ENCODE measurements at regions not wholly inside any gene's neighbourhood (a gene's known extent, or its start where the extent isn't known, plus 50 kb on each side); places are given as distances from the start of the nearest gene placed in this dataset.

DNA sequence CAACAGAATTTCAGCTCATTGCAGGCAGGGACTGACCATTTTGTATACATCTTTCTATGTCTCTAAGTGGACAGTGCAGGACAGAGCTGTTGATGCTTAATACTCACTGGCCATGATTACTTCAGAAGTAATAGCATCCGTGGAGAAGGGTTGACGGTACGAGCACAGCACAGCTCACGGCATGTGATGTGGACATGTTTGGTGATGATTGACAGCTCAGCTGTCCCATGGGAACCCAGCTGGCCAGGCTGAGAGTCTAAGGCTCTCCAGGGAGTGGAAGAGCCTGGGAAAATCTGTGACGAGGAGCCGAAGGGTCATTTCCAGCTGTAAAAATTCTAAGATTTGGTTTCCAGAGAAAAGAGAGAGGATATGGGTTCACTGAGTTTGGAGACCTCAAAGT, 198.2 kb downstream of the SNX19 start:
- intact Hi-C loops (cut with DNase I; ENCODE audit: low total_unique reads), result no loop called here
- Histone ChIP-seq H3K4me1 (no peaks in the 10 kb centered on the region), H3K27ac (no peak overlapping the region), H3K36me3 (ENCODE audit: low read depth, missing control alignments) (no peaks in the 10 kb centered on the region), H3K9me3 (no peaks in the 10 kb centered on the region), H3K27me3 (no peaks in the 10 kb centered on the region), H3K4me3 (no peak overlapping the region)
- WGBS, 2 donors, result 84 to 93% methylated on average over 6 of the region's 6 CpGs
- TF ChIP-seq POLR2A (IDR thresholded peaks at IDR 0.05), result no peak
- TF ChIP-seq, protein P1, sequence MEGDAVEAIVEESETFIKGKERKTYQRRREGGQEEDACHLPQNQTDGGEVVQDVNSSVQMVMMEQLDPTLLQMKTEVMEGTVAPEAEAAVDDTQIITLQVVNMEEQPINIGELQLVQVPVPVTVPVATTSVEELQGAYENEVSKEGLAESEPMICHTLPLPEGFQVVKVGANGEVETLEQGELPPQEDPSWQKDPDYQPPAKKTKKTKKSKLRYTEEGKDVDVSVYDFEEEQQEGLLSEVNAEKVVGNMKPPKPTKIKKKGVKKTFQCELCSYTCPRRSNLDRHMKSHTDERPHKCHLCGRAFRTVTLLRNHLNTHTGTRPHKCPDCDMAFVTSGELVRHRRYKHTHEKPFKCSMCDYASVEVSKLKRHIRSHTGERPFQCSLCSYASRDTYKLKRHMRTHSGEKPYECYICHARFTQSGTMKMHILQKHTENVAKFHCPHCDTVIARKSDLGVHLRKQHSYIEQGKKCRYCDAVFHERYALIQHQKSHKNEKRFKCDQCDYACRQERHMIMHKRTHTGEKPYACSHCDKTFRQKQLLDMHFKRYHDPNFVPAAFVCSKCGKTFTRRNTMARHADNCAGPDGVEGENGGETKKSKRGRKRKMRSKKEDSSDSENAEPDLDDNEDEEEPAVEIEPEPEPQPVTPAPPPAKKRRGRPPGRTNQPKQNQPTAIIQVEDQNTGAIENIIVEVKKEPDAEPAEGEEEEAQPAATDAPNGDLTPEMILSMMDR (IDR thresholded peaks at IDR 0.05), result no peak
- DNase-seq, result no peak

DNA sequence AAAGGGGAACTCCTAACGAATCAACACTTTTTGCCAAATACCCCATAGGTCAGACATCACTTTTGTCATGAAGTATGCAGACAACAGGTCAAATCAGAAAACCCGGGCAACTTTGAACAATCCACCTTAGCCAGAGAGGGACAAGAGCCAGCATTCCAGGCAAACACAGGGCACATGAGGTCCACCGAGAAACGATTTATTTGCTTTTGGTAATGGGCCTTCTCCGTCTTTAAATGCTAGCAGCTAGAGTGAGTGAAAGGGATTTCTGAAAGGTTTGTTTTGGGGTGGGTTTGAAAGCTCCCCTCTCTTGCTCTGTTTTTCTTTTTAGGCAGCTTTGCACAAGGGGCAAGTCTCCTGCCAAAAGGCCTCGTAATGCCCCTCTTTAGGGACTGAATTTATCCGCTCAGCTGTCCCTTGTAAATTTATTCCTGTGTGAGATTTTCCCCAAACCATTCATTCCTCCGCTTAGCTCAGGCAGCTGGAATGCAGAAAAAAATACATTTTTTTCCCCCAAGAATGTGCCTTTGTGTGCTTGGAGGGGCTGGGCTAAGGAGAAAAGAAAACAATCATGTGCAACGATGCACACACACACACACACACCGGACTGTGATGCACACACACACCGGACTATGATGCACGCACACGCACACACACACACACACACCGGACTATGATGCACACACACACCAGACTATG, 196.9 kb downstream of the SNX19 start:
- Histone ChIP-seq H3K36me3 (ENCODE audit: low read depth, missing control alignments) (no peaks in the 10 kb centered on the region), H3K9me3 (no peaks in the 10 kb centered on the region), H3K4me1 (no peaks in the 10 kb centered on the region), H3K4me3 (no peak overlapping the region), H3K27me3 (no peaks in the 10 kb centered on the region), H3K27ac (no peak overlapping the region)
- DNase-seq, result no peak
- TF ChIP-seq, protein P1 (IDR thresholded peaks at IDR 0.05), result no peak
- TF ChIP-seq POLR2A (IDR thresholded peaks at IDR 0.05), result no peak
- 56 to 58% methylated on average over 14 of the region's 14 CpGs for WGBS, 2 donors
- intact Hi-C loops (cut with DNase I; ENCODE audit: low total_unique reads), result no loop called here

DNA sequence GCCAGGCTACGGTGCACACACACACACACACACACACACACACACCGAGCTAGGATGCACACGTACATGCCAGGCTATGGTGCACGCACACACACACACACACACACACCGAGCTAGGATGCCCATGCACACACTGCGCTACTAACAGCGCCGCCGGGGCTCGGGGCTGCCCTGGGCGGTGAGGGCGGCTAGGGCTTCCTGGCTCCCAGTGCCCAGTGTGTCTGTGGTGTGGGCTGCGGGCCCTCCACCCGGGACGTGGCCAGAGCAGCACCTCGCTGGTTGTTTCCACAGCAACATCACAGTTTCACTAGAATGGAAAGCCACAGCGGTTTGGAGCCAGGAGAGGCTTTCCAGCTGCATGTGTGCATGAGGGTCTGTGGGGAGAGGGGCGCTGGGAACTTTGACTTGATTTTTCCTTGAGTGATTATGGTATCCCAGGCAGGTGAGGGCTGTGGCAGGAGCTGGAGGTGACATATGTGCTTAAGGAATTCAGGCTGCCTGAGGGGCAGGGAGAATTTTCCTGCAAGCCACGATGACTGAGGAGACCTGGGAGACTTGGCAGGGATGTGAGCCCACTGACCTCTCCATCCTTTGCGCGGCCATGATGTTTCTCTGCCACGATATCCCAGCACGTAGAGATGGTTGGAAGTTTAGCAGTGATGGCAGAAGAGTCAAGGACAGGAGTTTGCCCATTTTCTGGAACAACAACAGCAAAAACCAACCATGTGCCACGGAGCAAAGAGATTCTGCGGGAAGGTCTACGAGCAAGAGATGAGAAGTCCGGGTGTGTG, 195.9 kb downstream of the SNX19 start:
- no peak for TF ChIP-seq POLR2A (IDR thresholded peaks at IDR 0.05)
- TF ChIP-seq, protein P1 (IDR thresholded peaks at IDR 0.05), result no peak
- H3K4me3 ChIP-seq, result no peak overlapping the region
- WGBS, 2 donors, result 53 to 72% methylated on average over 16 to 27 of the region's 27 CpGs
- H3K27me3 ChIP-seq, result no peaks in the 10 kb centered on the region
- DNase-seq, result no peak
- H3K9me3 ChIP-seq, result no peaks in the 10 kb centered on the region
- no peaks in the 10 kb centered on the region for H3K36me3 ChIP-seq (ENCODE audit: low read depth, missing control alignments)
- H3K27ac ChIP-seq, result no peak overlapping the region
- intact Hi-C loops (cut with DNase I; ENCODE audit: low total_unique reads), result no loop called here
- H3K4me1 ChIP-seq, result no peaks in the 10 kb centered on the region

DNA sequence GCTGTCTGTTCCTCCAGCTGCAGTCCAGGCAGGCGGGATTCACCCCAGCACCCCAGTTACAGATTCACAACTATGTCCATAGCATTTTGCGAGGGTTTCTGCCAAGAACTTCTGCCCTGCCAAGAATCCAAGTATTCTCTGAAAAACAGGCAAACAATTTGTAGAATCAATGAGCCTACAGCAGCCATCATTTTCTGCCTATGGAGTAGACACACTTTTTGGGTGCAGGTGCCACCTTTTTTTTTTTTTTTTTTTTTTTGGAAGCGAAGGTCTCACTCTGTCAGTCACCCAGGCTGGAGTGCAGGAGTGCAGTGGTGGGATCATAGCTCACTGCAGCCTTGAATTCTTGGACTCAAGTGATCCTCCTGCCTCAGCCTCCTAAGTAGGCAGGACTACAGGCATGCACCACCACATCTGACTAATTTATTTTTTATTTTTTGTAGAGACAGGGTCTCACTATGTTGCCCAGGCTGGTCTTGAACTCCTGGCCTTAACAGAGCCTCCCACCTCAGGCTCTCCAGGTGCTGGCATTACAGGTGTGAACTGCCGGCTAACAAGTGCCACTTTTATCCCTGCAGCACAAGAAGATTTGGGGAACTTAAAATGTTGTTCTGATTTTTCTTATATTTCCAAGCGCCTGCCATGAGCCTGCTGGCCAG, 195.1 kb downstream of the SNX19 start:
- no peak for DNase-seq
- H3K27me3 ChIP-seq, result no peaks in the 10 kb centered on the region
- intact Hi-C loops (cut with DNase I; ENCODE audit: low total_unique reads), result no loop called here
- H3K36me3 ChIP-seq (ENCODE audit: low read depth, missing control alignments), result no peaks in the 10 kb centered on the region
- WGBS, 2 donors, result 64 to 70% methylated on average over 4 to 5 of the region's 5 CpGs
- H3K27ac ChIP-seq, result no peak overlapping the region
- H3K9me3 ChIP-seq, result no peaks in the 10 kb centered on the region
- no peak for TF ChIP-seq POLR2A (IDR thresholded peaks at IDR 0.05)
- TF ChIP-seq, protein P1 (IDR thresholded peaks at IDR 0.05), result no peak
- H3K4me1 ChIP-seq, result no peaks in the 10 kb centered on the region
- H3K4me3 ChIP-seq, result no peak overlapping the region
